Lung (tissue), 11 donors: ENCODE measurements at regions not wholly inside any gene's neighbourhood (a gene's known extent, or its start where the extent isn't known, plus 50 kb on each side); places are given as distances from the start of the nearest gene placed in this dataset.

Source experiments
- ATAC-seq: fragments of 200-7000 bp; cut with Tn5 transposase; one replicate; pipeline ENCODE4 v1.9.1; 2020; ENCODE audit warnings: moderate number of reproducible peaks; ENCODE audit not compliant: insufficient read depth, low FRiP score
- DNase-seq, 3 donors: peaks; one replicate each; pipeline ENCODE4 v3.0.0-alpha.2; 2013 to 2017
- H3K27ac ChIP-seq, 2 donors: one replicate each; pipeline ENCODE4 v1.5.1; 2013; ENCODE audit warnings: mild to moderate bottlenecking in 2 of 2, moderate library complexity in 2 of 2, control low read depth in 1 of 2, inconsistent platforms in 1 of 2, low read depth in 1 of 2, low read length in 1 of 2
- H3K27me3 ChIP-seq, 3 donors: one replicate each; pipeline ENCODE4 v1.5.1; 2013; ENCODE audit warnings: low read length in 2 of 3; ENCODE audit not compliant: control insufficient read depth in 3 of 3, insufficient read depth in 3 of 3
- H3K36me3 ChIP-seq, 4 donors: one replicate each; pipeline ENCODE4 v1.5.1; 2013; ENCODE audit warnings: low read length in 4 of 4, mild to moderate bottlenecking in 1 of 4, moderate library complexity in 1 of 4; ENCODE audit not compliant: control insufficient read depth in 4 of 4, insufficient read depth in 4 of 4
- H3K4me1 ChIP-seq, 5 donors: one replicate each; pipeline ENCODE4 v1.5.1; 2013; ENCODE audit warnings: low read length in 5 of 5, mild to moderate bottlenecking in 2 of 5, moderate library complexity in 1 of 5; ENCODE audit not compliant: control insufficient read depth in 5 of 5, insufficient read depth in 5 of 5
- H3K4me3 ChIP-seq: one replicate; pipeline ENCODE4 v1.5.1; 2013; ENCODE audit warnings: mild to moderate bottlenecking, control low read depth, moderate library complexity
- H3K9ac ChIP-seq, 2 donors: one replicate each; pipeline ENCODE4 v1.5.1; 2013; ENCODE audit warnings: low read length in 2 of 2, control low read depth in 1 of 2; ENCODE audit not compliant: insufficient read depth in 1 of 2
- H3K9me3 ChIP-seq, 4 donors: one replicate each; pipeline ENCODE4 v1.5.1; 2013; ENCODE audit warnings: low read length in 3 of 4, mild to moderate bottlenecking in 1 of 4, moderate library complexity in 1 of 4; ENCODE audit not compliant: control insufficient read depth in 4 of 4, insufficient read depth in 3 of 4
- WGBS, 2 donors: extraction: QIAGEN DNeasy Blood & Tissue Kit; methylation state at CpG; one replicate each; pipeline ENCODE4 v1.1.7; 2013; 5-methylcytosine and 5-hydroxymethylcytosine counted together
- TF ChIP-seq, protein P1 (sequence below): IDR thresholded peaks from 2 replicates; pipeline ENCODE4 v1.5.1; 2012; ENCODE audit warnings: mild to moderate bottlenecking; ENCODE audit errors: control extremely low read depth, extremely low read depth
- donor health status: control.
- donor health status: control.
- donor health status: Bipolar disorder and iron deficiency.
- donor health status: healthy.
- donor health status: DM: yes; HTN: yes; CAD: no.

DNA sequence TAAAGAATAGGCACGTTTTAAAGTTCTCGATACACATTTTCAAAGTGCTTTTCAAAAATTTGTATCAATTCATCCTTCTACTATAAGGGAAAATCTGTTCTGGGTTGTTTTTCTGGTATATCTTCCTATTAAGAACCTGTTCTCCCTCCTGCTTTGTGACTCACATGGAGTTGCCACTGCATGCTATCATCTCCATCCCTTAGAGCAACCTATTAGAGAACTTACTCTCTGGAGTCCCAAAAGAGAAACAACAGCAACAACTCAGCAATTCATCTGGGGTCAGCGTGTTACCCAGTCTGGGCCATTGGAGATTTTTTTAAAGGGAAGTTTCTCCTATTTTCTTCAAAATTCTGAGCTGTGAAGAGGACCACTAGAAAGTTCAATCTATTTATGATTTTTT is 227.4 kb downstream of the HLX start:
- no peak for ATAC-seq
- Histone ChIP-seq H3K9me3 (no peaks in the 10 kb centered on the region), H3K4me3 (no peak overlapping the region), H3K27me3 (no peaks in the 10 kb centered on the region), H3K36me3 (no peaks in the 10 kb centered on the region), H3K4me1 (peaks cover 0 to 4% (median 0%) of the 10 kb centered on the region in 5 donors), H3K27ac (no peak overlapping the region), H3K9ac (no peak overlapping the region)
- DNase-seq = no peak
- TF ChIP-seq, protein P1, sequence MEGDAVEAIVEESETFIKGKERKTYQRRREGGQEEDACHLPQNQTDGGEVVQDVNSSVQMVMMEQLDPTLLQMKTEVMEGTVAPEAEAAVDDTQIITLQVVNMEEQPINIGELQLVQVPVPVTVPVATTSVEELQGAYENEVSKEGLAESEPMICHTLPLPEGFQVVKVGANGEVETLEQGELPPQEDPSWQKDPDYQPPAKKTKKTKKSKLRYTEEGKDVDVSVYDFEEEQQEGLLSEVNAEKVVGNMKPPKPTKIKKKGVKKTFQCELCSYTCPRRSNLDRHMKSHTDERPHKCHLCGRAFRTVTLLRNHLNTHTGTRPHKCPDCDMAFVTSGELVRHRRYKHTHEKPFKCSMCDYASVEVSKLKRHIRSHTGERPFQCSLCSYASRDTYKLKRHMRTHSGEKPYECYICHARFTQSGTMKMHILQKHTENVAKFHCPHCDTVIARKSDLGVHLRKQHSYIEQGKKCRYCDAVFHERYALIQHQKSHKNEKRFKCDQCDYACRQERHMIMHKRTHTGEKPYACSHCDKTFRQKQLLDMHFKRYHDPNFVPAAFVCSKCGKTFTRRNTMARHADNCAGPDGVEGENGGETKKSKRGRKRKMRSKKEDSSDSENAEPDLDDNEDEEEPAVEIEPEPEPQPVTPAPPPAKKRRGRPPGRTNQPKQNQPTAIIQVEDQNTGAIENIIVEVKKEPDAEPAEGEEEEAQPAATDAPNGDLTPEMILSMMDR = no peak
- 60 to 61% methylated on average over 3 of the region's 3 CpGs for WGBS, 2 donors

DNA sequence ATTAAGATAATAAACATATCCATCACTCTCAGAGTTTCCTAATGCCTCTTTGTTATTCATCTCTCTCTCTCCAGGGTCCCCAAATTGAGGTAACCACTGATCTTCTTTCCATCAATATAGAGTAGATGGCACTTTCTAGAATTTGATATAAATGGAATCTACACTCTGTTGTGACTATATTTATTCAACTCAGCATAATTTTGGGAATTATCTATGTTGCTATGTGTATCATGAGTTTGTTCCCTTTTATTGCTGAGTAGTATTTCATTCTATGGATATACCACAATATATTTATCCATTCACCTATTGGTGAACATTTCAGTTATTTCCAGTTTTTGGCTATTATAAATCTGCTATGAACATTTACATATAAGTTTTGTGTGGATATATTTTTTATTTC is 230.7 kb downstream of the HLX start:
- DNase-seq (no peak), ATAC-seq (no peak)
- TF ChIP-seq, protein P1 = no peak
- H3K27me3 ChIP-seq = no peaks in the 10 kb centered on the region
- H3K36me3 ChIP-seq = no peaks in the 10 kb centered on the region
- no peak overlapping the region for H3K4me3 ChIP-seq
- H3K27ac ChIP-seq = no peak overlapping the region
- no peaks in the 10 kb centered on the region for H3K9me3 ChIP-seq
- no peak overlapping the region for H3K9ac ChIP-seq
- no peaks in the 10 kb centered on the region for H3K4me1 ChIP-seq

DNA sequence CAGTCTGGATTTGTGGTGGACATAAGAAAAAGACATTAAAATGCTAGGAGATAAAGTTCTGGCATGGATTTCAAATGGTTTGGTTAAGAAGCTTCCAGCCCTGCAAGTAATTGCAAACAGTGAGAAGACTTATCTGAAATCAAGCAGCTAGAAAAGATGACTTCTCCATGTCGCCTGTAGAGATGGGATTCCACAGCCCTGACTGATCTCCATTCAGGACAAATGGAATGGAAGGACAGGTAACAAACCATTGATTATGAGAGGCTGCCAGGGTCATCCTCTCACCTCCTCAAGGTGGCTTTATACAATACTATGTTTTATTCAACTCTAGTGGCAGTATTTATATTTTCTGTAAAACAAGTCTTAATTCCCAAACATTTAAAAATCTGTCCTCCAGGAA is 237.9 kb downstream of the HLX start:
- Histone ChIP-seq H3K27ac (peak overlapping the region in 1 of 2 donors; percentile 48), H3K36me3 (no peaks in the 10 kb centered on the region), H3K9ac (no peak overlapping the region), H3K9me3 (peaks cover 0 to 2% (median 1%) of the 10 kb centered on the region in 4 donors), H3K4me1 (peaks cover 0 to 21% (median 6%) of the 10 kb centered on the region in 5 donors), H3K4me3 (no peak overlapping the region), H3K27me3 (no peaks in the 10 kb centered on the region)
- TF ChIP-seq, protein P1 = no peak
- 87 to 89% methylated on average over 1 of the region's 1 CpG for WGBS, 2 donors
- DNase-seq (no peak), ATAC-seq (no peak)

DNA sequence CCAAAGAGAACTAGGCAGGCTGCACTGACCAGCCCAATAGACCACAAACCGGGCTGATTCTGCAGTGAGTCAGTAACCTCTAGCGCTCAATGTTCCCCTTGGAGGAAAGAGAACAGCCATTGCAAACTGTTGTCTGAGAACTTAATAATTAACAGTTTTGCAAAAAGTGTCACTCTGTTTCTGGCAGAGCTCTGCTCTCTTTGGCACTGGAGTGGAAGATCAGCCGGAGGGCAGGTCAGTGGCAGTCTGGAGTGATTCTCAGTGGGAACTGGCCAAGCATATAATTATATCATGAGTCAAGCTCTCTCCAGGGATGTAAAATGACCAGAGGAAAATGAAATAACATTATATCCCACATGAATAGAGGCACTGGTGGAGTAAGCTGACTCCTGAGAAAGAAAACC is 238.3 kb downstream of the HLX start:
- H3K27me3 ChIP-seq = no peaks in the 10 kb centered on the region
- no peak overlapping the region for H3K4me3 ChIP-seq
- no peak overlapping the region for H3K9ac ChIP-seq
- ATAC-seq = peak; percentile 75
- peak in 1 of 3 donors; percentile 38 for DNase-seq
- no peaks in the 10 kb centered on the region for H3K36me3 ChIP-seq
- H3K27ac ChIP-seq = peak overlapping the region in 1 of 2 donors; percentile 48
- peaks cover 0 to 21% (median 6%) of the 10 kb centered on the region in 5 donors for H3K4me1 ChIP-seq
- peaks cover 0 to 2% (median 1%) of the 10 kb centered on the region in 4 donors for H3K9me3 ChIP-seq
- TF ChIP-seq, protein P1 = no peak
- 52 to 79% methylated on average over 3 of the region's 3 CpGs for WGBS, 2 donors
